ENCODE measurements at regions not wholly inside any gene's neighbourhood (a gene's known extent, or its start where the extent isn't known, plus 50 kb on each side); places are given as distances from the start of the nearest gene placed in this dataset.

DNA sequence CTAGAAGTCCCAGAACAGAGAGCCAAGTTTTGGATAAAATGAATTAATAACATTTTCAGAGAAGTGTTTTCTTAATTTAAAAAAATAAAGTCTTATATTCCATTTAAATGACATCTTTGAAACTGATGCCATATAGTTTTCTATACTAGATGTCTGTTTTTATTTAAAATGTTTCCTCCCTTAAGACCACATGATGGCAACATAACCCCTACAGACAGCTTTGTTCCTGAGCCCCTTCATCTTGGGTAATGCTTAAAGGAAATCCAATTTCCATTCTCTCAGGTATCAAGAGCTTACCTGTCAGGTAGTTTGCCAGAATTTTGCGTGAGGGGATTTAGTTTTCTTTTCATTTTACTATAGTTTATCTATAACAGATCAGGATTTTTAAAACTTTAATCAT is 181.4 kb upstream of the UGT8 start:
- no peaks in the 10 kb centered on the region for H4K20me1 ChIP-seq (replicated peaks in 1 of 2; ENCODE audit: control insufficient read depth in 1 of 2, insufficient read depth in 2 of 2, low read length in 2 of 2)
- FAIRE-seq = no peak
- TF ChIP-seq, protein P1, sequence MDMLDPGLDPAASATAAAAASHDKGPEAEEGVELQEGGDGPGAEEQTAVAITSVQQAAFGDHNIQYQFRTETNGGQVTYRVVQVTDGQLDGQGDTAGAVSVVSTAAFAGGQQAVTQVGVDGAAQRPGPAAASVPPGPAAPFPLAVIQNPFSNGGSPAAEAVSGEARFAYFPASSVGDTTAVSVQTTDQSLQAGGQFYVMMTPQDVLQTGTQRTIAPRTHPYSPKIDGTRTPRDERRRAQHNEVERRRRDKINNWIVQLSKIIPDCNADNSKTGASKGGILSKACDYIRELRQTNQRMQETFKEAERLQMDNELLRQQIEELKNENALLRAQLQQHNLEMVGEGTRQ (IDR thresholded peaks at IDR 0.05; ENCODE audit: low read length) = no peak
- TF ChIP-seq TEAD4 (IDR thresholded peaks at IDR 0.05; ENCODE audit: low read depth, low read length) (no peak), CBX8 (IDR thresholded peaks at IDR 0.05; ENCODE audit: borderline replicate concordance, low read depth, low read length) (no peak), KDM1A (IDR thresholded peaks at IDR 0.05; ENCODE audit: borderline replicate concordance, low read length) (no peak), EZH2 (IDR thresholded peaks at IDR 0.05; ENCODE audit: low read depth, low read length, severe bottlenecking) (no peak), RFX5 (IDR thresholded peaks at IDR 0.05; ENCODE audit: borderline replicate concordance, low read depth, low read length) (no peak), SIN3A (conservative IDR thresholded peaks at IDR 0.05 in 1 of 2, IDR thresholded peaks at IDR 0.05 in 1 of 2; ENCODE audit: low read depth in 1 of 2, low read length in 2 of 2) (no peak), SRF (IDR thresholded peaks at IDR 0.05; ENCODE audit: low read depth, low read length) (no peak), GTF2F1 (IDR thresholded peaks at IDR 0.05; ENCODE audit: borderline replicate concordance, low read depth, low read length) (no peak), RAD21 (IDR thresholded peaks at IDR 0.05 in 1 of 2, conservative IDR thresholded peaks at IDR 0.05 in 1 of 2; ENCODE audit: low read depth in 2 of 2, low read length in 2 of 2) (peak; percentile 93 to 94), SAP30 (IDR thresholded peaks at IDR 0.05; ENCODE audit: insufficient read depth, insufficient replicate concordance, low read length) (no peak), CBX5 (IDR thresholded peaks at IDR 0.05; ENCODE audit: low read depth, low read length) (no peak)

More for the DNA sequence above, 181.4 kb upstream of the UGT8 start:
- Histone ChIP-seq H3K23me2 (ENCODE audit: low read depth, low read length) (no peaks in the 10 kb centered on the region), H3K27me3 (replicated peaks in 1 of 4; ENCODE audit: control insufficient read depth in 3 of 4, extremely low read depth in 1 of 4, insufficient read depth in 3 of 4, low read length in 3 of 4) (no peaks in the 10 kb centered on the region), H3K9me3 (ENCODE audit: insufficient read depth in 2 of 2, low read depth in 1 of 2, low read length in 1 of 2) (peaks cover 2 to 16% of the 10 kb centered on the region in 2 experiments; a peak in 3 of 4 replicates), H3K36me3 (ENCODE audit: control insufficient read depth in 2 of 4, insufficient read depth in 4 of 4, low read length in 3 of 4) (no peaks in the 10 kb centered on the region), H3K4me2 (ENCODE audit: insufficient read depth in 1 of 2, low read depth in 2 of 2, low read length in 2 of 2) (no peak overlapping the region), H2BK5ac (ENCODE audit: low read depth, low read length) (no peak overlapping the region), H3K4me1 (replicated peaks in 1 of 4; ENCODE audit: control insufficient read depth in 3 of 4, insufficient read depth in 4 of 4, low read length in 3 of 4) (no peaks in the 10 kb centered on the region), H3K18ac (ENCODE audit: extremely low read depth, low read length) (no peak overlapping the region), H2AK5ac (ENCODE audit: low read depth, low read length) (no peak overlapping the region), H3K4me3 (ENCODE audit: extremely low read depth in 1 of 4, insufficient read depth in 2 of 4, low read depth in 3 of 4, low read length in 4 of 4) (no peak overlapping the region), H3K9ac (replicated peaks in 1 of 4; ENCODE audit: extremely low read depth in 1 of 4, low read depth in 3 of 4, low read length in 3 of 4) (no peak overlapping the region), H2BK12ac (ENCODE audit: low read depth, low read length) (no peak overlapping the region), H2BK15ac (ENCODE audit: low read length) (no peak overlapping the region), H3K4ac (replicated peaks; ENCODE audit: insufficient read length, low read depth, low read length) (no peak overlapping the region), H2AFZ (ENCODE audit: low read length) (no peak overlapping the region), H3K14ac (ENCODE audit: insufficient read length) (no peak overlapping the region), H4K8ac (ENCODE audit: extremely low read depth, insufficient read depth, low read length) (no peak overlapping the region), H4K5ac (ENCODE audit: insufficient read length, low read depth, low read length) (no peak overlapping the region), H4K91ac (replicated peaks; ENCODE audit: insufficient read length, low read length) (no peak overlapping the region), H3K23ac (ENCODE audit: insufficient read length) (no peak overlapping the region), H3K27ac (ENCODE audit: low read depth, low read length) (no peak overlapping the region), H3K56ac (replicated peaks; ENCODE audit: insufficient read length, low read depth, low read length) (no peak overlapping the region), H3K79me1 (ENCODE audit: low read depth, low read length) (no peaks in the 10 kb centered on the region), H3K79me2 (ENCODE audit: control insufficient read depth in 1 of 2, insufficient read depth in 2 of 2, low read length in 2 of 2) (no peaks in the 10 kb centered on the region), H2BK120ac (replicated peaks; ENCODE audit: low read depth, low read length) (no peak overlapping the region), H2BK20ac (ENCODE audit: low read length) (no peak overlapping the region)
- DNase-seq (ENCODE audit: low read depth in 1 of 2, low spot score in 2 of 2) = no peak
- ChIA-PET POLR2A (ENCODE audit: partially characterized antibody) (interaction anchor here (1.1 kb wide), 1 partner anchor 182 kb away, joined by 3 read pairs; no protein-coding TSS in a partner anchor), CTCF (ENCODE audit: partially characterized antibody) (interaction anchor here (0.6 to 4.7 kb wide), 25 partner anchors 12 to 617 kb away, joined by 3 to 22 read pairs (median 4); no protein-coding TSS in a partner anchor)
- WGBS, 2 experiments (ENCODE audit: extremely low coverage in 1 of 2, insufficient coverage in 1 of 2, insufficient read length in 1 of 2, insufficient replicate concordance in 2 of 2, low coverage in 1 of 2, low lambda C conversion rate in 2 of 2, missing lambda C conversion rate in 1 of 2) = 31% methylated on average over 1 of the region's 1 CpG; no CpG with 5 or more reads in 1 of the 2 experiments

Data from H1 (cell line).